ENCODE measurements at regions not wholly inside any gene's neighbourhood (a gene's known extent, or its start where the extent isn't known, plus 50 kb on each side); places are given as distances from the start of the nearest gene placed in this dataset.

GRCh38 chr16:51621610-51622009, 470.5 kb upstream of the SALL1 start:
- DNase-seq (no peak), ATAC-seq (ENCODE audit: insufficient read depth, low FRiP score) (no peak)
- WGBS, 2 donors, result 84 to 86% methylated on average over 1 of the region's 1 CpG
- Histone ChIP-seq H3K27ac (ENCODE audit: low read depth in 1 of 2, low read length in 1 of 2) (no peak overlapping the region), H3K9me3 (ENCODE audit: control insufficient read depth in 4 of 4, insufficient read depth in 3 of 4, low read length in 3 of 4) (peaks cover 0 to 2% (median 0%) of the 10 kb centered on the region in 4 donors), H3K27me3 (ENCODE audit: control insufficient read depth in 3 of 3, insufficient read depth in 3 of 3, low read length in 2 of 3) (peaks cover 0 to 6% (median 3%) of the 10 kb centered on the region in 3 donors), H3K4me1 (ENCODE audit: control insufficient read depth in 5 of 5, insufficient read depth in 5 of 5, low read length in 5 of 5) (peaks cover 0 to 8% (median 0%) of the 10 kb centered on the region in 5 donors), H3K36me3 (ENCODE audit: control insufficient read depth in 4 of 4, insufficient read depth in 4 of 4, low read length in 4 of 4) (no peaks in the 10 kb centered on the region), H3K4me3 (no peak overlapping the region), H3K9ac (ENCODE audit: insufficient read depth in 1 of 2, low read length in 2 of 2) (no peak overlapping the region)
- no peak for TF ChIP-seq CTCF (IDR thresholded peaks at IDR 0.05; ENCODE audit: control extremely low read depth, extremely low read depth)

GRCh38 chr16:51615141-51615540, 464.1 kb upstream of the SALL1 start:
- no peak for TF ChIP-seq CTCF (IDR thresholded peaks at IDR 0.05; ENCODE audit: control extremely low read depth, extremely low read depth)
- ATAC-seq (ENCODE audit: insufficient read depth, low FRiP score) (no peak), DNase-seq (no peak)
- WGBS, 2 donors, result 89 to 92% methylated on average over 4 of the region's 4 CpGs
- Histone ChIP-seq H3K27ac (ENCODE audit: low read depth in 1 of 2, low read length in 1 of 2) (no peak overlapping the region), H3K27me3 (ENCODE audit: control insufficient read depth in 3 of 3, insufficient read depth in 3 of 3, low read length in 2 of 3) (peaks cover 0 to 10% (median 3%) of the 10 kb centered on the region in 3 donors), H3K4me3 (no peak overlapping the region), H3K36me3 (ENCODE audit: control insufficient read depth in 4 of 4, insufficient read depth in 4 of 4, low read length in 4 of 4) (no peaks in the 10 kb centered on the region), H3K9ac (ENCODE audit: insufficient read depth in 1 of 2, low read length in 2 of 2) (no peak overlapping the region), H3K4me1 (ENCODE audit: control insufficient read depth in 5 of 5, insufficient read depth in 5 of 5, low read length in 5 of 5) (no peaks in the 10 kb centered on the region), H3K9me3 (ENCODE audit: control insufficient read depth in 4 of 4, insufficient read depth in 3 of 4, low read length in 3 of 4) (no peaks in the 10 kb centered on the region)

GRCh38 chr16:51607201-51607651, 456.2 kb upstream of the SALL1 start:
- no peak for TF ChIP-seq CTCF (IDR thresholded peaks at IDR 0.05; ENCODE audit: control extremely low read depth, extremely low read depth)
- WGBS, 2 donors, result 49 to 51% methylated on average over 6 of the region's 6 CpGs
- H3K9ac ChIP-seq (ENCODE audit: insufficient read depth in 1 of 2, low read length in 2 of 2), result no peak overlapping the region

GRCh38 chr16:51596247-51596646, 445.2 kb upstream of the SALL1 start:
- no peaks in the 10 kb centered on the region for H3K4me1 ChIP-seq (ENCODE audit: control insufficient read depth in 5 of 5, insufficient read depth in 5 of 5, low read length in 5 of 5)
- 93% methylated on average over 4 of the region's 4 CpGs for WGBS, 2 donors
- no peak overlapping the region for H3K9ac ChIP-seq (ENCODE audit: insufficient read depth in 1 of 2, low read length in 2 of 2)
- TF ChIP-seq CTCF (IDR thresholded peaks at IDR 0.05; ENCODE audit: control extremely low read depth, extremely low read depth), result no peak
- no peak overlapping the region for H3K4me3 ChIP-seq
- H3K27me3 ChIP-seq (ENCODE audit: control insufficient read depth in 3 of 3, insufficient read depth in 3 of 3, low read length in 2 of 3), result peaks cover 0 to 4% (median 0%) of the 10 kb centered on the region in 3 donors
- no peaks in the 10 kb centered on the region for H3K36me3 ChIP-seq (ENCODE audit: control insufficient read depth in 4 of 4, insufficient read depth in 4 of 4, low read length in 4 of 4)
- H3K27ac ChIP-seq (ENCODE audit: low read depth in 1 of 2, low read length in 1 of 2), result no peak overlapping the region
- no peak for DNase-seq
- no peak for ATAC-seq (ENCODE audit: insufficient read depth, low FRiP score)
- H3K9me3 ChIP-seq (ENCODE audit: control insufficient read depth in 4 of 4, insufficient read depth in 3 of 4, low read length in 3 of 4), result no peaks in the 10 kb centered on the region

More at GRCh38 chr16:51607201-51607651, 456.2 kb upstream of the SALL1 start:
- H3K4me1 ChIP-seq (ENCODE audit: control insufficient read depth in 5 of 5, insufficient read depth in 5 of 5, low read length in 5 of 5), result no peaks in the 10 kb centered on the region
- no peak overlapping the region for H3K27ac ChIP-seq (ENCODE audit: low read depth in 1 of 2, low read length in 1 of 2)
- DNase-seq (no peak), ATAC-seq (ENCODE audit: insufficient read depth, low FRiP score) (no peak)
- peaks cover 0 to 2% (median 0%) of the 10 kb centered on the region in 3 donors for H3K27me3 ChIP-seq (ENCODE audit: control insufficient read depth in 3 of 3, insufficient read depth in 3 of 3, low read length in 2 of 3)
- peaks cover 0 to 3% (median 0%) of the 10 kb centered on the region in 4 donors for H3K9me3 ChIP-seq (ENCODE audit: control insufficient read depth in 4 of 4, insufficient read depth in 3 of 4, low read length in 3 of 4)
- no peak overlapping the region for H3K4me3 ChIP-seq
- no peaks in the 10 kb centered on the region for H3K36me3 ChIP-seq (ENCODE audit: control insufficient read depth in 4 of 4, insufficient read depth in 4 of 4, low read length in 4 of 4)

Data from lung (tissue), 11 donors.